ENCODE measurements at regions not wholly inside any gene's neighbourhood (a gene's known extent, or its start where the extent isn't known, plus 50 kb on each side); places are given as distances from the start of the nearest gene placed in this dataset.
"Not testable (repeated sequence)": the region's sequence is repeated elsewhere in the genome, so short reads cannot be mapped to it uniquely, and the experiment has no call there.

GRCh38 chr2:153311432-153311831 is 167.1 kb downstream of the RPRM start:
- DNase-seq (ENCODE audit: extremely low spot score, insufficient read length, low read depth) (no peak), FAIRE-seq (no peak)

GRCh38 chr2:153308466-153308865 is 170.1 kb downstream of the RPRM start:
- DNase-seq (ENCODE audit: extremely low spot score, insufficient read length, low read depth), result no peak
- no peak for FAIRE-seq

GRCh38 chr2:153307223-153307622 is 171.3 kb downstream of the RPRM start:
- no peak for FAIRE-seq
- DNase-seq (ENCODE audit: extremely low spot score, insufficient read length, low read depth), result no peak

- DNase-seq (ENCODE audit: extremely low spot score, insufficient read length, low read depth), result no peak
- FAIRE-seq, result no peak
Measured at GRCh38 chr2:153299809-153300208, 178.8 kb downstream of the RPRM start.

GRCh38 chr2:153299217-153299616 is 179.3 kb downstream of the RPRM start:
- no peak for DNase-seq (ENCODE audit: extremely low spot score, insufficient read length, low read depth)
- FAIRE-seq, result no peak

GRCh38 chr2:153294199-153294786 is 184.3 kb downstream of the RPRM start:
- DNase-seq (ENCODE audit: extremely low spot score, insufficient read length, low read depth), result no peak
- FAIRE-seq, result no peak

- no peak for FAIRE-seq
Measured at GRCh38 chr2:153291718-153292117, 186.8 kb downstream of the RPRM start.

GRCh38 chr2:153287109-153287801 is 191.3 kb downstream of the RPRM start:
- no peak for FAIRE-seq
- no peak for DNase-seq (ENCODE audit: extremely low spot score, insufficient read length, low read depth)

More at GRCh38 chr2:153291718-153292117, 186.8 kb downstream of the RPRM start:
- DNase-seq (ENCODE audit: extremely low spot score, insufficient read length, low read depth), result no peak

GRCh38 chr2:153268941-153269461 is 209.6 kb downstream of the RPRM start:
- no peak for DNase-seq (ENCODE audit: extremely low spot score, insufficient read length, low read depth)
- no peak for FAIRE-seq

GRCh38 chr2:153256876-153257275 is 221.7 kb downstream of the RPRM start:
- not testable (repeated sequence) for DNase-seq (ENCODE audit: extremely low spot score, insufficient read length, low read depth); FAIRE-seq

GRCh38 chr2:153246636-153247035 is 231.9 kb downstream of the RPRM start:
- FAIRE-seq; DNase-seq (ENCODE audit: extremely low spot score, insufficient read length, low read depth): not testable (repeated sequence)

GRCh38 chr2:153235516-153235915 is 243.0 kb downstream of the RPRM start:
- FAIRE-seq (peak; percentile 89), DNase-seq (ENCODE audit: extremely low spot score, insufficient read length, low read depth) (no peak)

GRCh38 chr2:153232464-153232863 is 246.1 kb downstream of the RPRM start:
- DNase-seq (ENCODE audit: extremely low spot score, insufficient read length, low read depth), result no peak
- no peak for FAIRE-seq

GRCh38 chr2:153230977-153231376 is 247.6 kb downstream of the RPRM start:
- FAIRE-seq, result no peak

GRCh38 chr2:153228904-153229303 is 249.7 kb downstream of the RPRM start:
- FAIRE-seq (no peak), DNase-seq (ENCODE audit: extremely low spot score, insufficient read length, low read depth) (no peak)

More at GRCh38 chr2:153230977-153231376, 247.6 kb downstream of the RPRM start:
- no peak for DNase-seq (ENCODE audit: extremely low spot score, insufficient read length, low read depth)

GRCh38 chr2:153227981-153228380 is 250.6 kb downstream of the RPRM start:
- FAIRE-seq, result no peak

GRCh38 chr2:153222231-153223165 is 256.1 kb downstream of the RPRM start:
- FAIRE-seq, result no peak
- DNase-seq (ENCODE audit: extremely low spot score, insufficient read length, low read depth), result no peak

More at GRCh38 chr2:153227981-153228380, 250.6 kb downstream of the RPRM start:
- DNase-seq (ENCODE audit: extremely low spot score, insufficient read length, low read depth), result no peak

GRCh38 chr2:153221506-153221905 is 257.1 kb downstream of the RPRM start:
- DNase-seq (ENCODE audit: extremely low spot score, insufficient read length, low read depth) (no peak), FAIRE-seq (no peak)

- no peak for FAIRE-seq
Measured at GRCh38 chr2:153221087-153221486, 257.5 kb downstream of the RPRM start.

GRCh38 chr2:153218851-153219250 is 259.7 kb downstream of the RPRM start:
- FAIRE-seq, result no peak

More at GRCh38 chr2:153221087-153221486, 257.5 kb downstream of the RPRM start:
- DNase-seq (ENCODE audit: extremely low spot score, insufficient read length, low read depth), result no peak

More at GRCh38 chr2:153218851-153219250, 259.7 kb downstream of the RPRM start:
- DNase-seq (ENCODE audit: extremely low spot score, insufficient read length, low read depth), result no peak
